T47D (cell line): ENCODE measurements at regions not wholly inside any gene's neighbourhood (a gene's known extent, or its start where the extent isn't known, plus 50 kb on each side); places are given as distances from the start of the nearest gene placed in this dataset.

Experiments
- DNase-seq, 2 experiments: peaks; one replicate each; pipeline versions ENCODE4 v3.0.0 to v3.0.0-alpha.2; 2011 to 2012; ENCODE audit warnings: low read depth in 1 of 2, low spot score in 1 of 2
- JUND ChIP-seq: IDR thresholded peaks from 2 replicates; pipeline ENCODE4 v1.6.1; 2012; ENCODE audit warnings: low read depth
- in situ Hi-C: cut with HindIII; loops from 2 replicates; pipeline ENCODE4 v1.10.0; 2016; ENCODE audit warnings: low sequenced_read_pairs, low pct_unique_long_range_greater_than_20kb

DNA sequence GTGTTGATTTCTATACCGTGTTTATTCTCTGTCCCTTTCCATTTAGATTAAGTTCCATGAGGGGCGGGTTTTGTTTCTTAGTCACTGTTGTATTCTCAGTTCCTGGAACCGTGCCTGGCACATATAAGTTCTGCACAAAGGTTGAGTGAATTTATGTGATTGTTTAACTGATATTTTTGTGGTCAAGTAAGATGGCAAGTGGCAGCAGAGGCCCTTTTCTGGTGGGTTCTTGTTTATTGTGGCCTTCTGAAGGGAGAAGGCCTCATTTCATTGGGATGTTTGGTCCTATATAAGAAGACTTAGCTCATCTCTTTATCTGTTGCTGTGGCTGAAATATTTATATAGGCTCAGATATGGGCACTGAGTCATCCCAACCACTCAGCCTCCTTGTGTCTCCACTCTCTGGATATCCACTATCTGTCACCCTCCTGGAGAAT is 262.5 kb downstream of the PSAT1 start:
- in situ Hi-C loops: no loop called here
- DNase-seq: no peak
- TF ChIP-seq JUND: no peak

DNA sequence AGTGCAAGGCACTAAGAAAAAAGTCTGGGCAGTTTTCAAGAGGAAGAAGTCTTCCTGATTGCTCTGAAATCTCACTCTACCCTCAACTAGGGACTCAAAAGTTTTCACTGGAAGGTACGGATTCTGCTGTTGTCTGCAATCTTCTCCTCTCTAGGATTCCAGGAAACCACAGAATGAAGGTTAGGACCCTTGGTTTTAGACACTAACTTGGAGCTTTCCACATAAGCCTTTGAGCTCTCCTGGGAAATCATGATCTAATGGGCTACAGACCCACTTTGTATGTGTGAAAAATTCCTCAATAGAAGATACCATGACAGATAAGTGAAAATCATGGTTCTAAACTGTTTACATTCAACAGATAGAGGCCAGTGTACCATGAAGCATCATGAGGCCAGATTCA is 265.1 kb downstream of the PSAT1 start:
- no peak for DNase-seq
- no peak for TF ChIP-seq JUND
- in situ Hi-C loops: no loop called here

DNA sequence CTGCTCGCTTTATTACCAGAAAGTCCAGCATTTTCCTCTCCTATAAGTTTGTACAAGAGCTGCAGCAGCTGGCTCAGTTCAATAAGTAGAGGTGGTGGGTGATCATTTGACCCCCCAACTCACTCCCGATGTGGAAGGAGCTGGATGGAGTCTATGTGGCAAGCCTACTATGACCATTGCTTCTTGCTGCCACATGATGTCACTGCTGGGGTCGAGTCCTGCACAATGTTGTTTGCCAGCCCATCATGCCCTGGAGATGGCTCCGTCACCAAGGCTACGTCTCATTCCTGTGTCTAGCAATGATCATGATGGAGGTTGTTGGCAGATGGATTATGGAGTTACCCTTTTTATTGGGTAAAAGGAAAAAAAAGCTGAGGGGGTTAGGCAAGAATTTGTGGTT is 266.3 kb downstream of the PSAT1 start:
- TF ChIP-seq JUND: no peak
- no peak for DNase-seq
- in situ Hi-C loops: no loop called here

DNA sequence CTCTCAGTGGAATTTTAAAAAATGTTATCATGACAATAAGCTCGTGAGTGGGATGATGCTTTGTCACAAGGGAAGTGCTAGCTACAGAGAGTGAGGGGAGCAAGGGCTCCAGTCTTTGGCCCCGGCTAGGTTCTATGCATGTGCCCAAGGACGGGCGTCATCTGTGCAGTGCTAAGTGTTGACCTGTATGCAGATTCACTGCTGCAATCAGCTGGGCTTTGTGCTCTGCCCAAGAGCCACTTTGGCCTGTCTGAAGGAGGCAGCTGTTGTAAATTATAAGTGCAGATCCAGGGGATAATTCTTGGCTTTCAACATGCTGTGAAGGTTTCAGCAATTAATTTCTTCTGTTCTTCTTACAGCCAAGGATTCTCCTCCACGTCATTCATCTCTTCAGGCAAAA is 268.6 kb downstream of the PSAT1 start:
- TF ChIP-seq JUND: no peak
- DNase-seq: no peak
- in situ Hi-C loops: no loop called here

DNA sequence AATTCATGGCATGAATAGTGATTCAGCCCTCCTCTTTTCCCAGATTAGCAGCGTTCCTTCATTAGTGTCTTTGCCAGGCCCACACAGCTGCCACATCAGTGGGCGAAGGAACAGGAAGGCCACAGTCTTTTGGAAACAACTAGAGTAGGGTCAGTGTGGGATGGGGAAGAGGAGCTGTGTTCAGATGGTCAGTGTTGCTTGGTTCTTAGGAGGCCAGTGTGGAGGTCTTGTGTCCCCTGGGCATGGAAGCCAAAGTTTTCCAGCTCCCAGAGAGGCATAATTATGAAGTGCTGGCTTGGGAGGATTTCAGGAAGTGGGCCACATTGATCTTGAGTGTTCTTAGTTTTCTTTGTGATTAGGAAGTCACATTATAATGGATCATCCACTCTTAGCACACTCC is 269.6 kb downstream of the PSAT1 start:
- no peak for TF ChIP-seq JUND
- DNase-seq: no peak
- in situ Hi-C loops: no loop called here

DNA sequence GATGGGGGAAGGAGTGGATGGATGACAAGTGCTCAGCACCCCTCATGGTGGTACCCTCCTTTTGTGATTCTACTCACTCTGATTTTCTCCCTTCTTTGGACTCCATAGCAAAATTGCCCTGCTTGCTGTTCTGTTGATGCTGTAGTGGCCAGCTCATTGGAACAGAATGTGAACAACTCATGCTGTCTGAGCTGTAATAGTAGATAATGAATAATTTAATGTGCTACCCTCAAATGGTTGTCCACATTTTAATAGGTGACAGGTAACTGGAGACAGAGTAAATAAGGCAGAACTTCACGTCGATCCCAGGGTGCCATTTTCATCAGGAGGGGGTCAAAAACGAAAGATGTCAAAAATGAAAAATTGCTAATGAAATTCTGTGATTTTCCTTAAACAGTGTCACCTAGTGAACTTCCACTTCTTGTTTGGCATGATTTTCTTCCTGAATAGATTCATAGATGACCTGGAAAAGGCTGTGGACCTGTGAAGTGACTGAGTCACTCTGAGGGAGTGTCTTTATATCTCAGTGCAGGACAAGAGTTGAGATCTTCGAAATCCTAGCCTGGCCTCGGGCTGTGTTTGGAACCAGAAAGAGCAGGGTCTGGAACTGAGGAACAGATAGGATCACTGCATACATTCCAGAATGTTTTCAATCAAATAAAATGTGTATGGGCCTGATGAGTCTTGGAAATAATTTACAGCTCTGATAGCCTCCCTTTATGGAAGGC is 270.2 kb downstream of the PSAT1 start:
- in situ Hi-C loops: no loop called here
- DNase-seq: no peak
- no peak for TF ChIP-seq JUND

DNA sequence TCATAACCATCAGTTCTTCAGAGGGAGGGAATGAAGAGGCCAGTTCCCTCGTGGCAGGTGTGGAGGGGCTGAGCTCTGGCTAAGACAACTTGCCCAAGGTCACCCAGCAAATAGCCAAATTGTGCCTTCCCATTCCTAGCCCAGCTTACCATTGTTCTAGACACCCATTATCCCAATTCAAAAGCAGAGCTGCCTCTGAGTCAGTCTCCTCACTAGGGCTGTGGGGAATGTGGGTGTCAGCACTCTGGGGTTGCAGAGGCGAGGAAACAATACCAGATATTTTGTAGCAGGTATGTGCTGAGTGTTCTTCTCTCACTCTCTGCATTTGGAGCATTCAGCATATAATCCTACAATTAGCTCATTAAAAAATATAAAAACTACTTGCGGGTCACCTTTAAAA is 270.8 kb downstream of the PSAT1 start:
- in situ Hi-C loops: no loop called here
- no peak for TF ChIP-seq JUND
- no peak for DNase-seq

DNA sequence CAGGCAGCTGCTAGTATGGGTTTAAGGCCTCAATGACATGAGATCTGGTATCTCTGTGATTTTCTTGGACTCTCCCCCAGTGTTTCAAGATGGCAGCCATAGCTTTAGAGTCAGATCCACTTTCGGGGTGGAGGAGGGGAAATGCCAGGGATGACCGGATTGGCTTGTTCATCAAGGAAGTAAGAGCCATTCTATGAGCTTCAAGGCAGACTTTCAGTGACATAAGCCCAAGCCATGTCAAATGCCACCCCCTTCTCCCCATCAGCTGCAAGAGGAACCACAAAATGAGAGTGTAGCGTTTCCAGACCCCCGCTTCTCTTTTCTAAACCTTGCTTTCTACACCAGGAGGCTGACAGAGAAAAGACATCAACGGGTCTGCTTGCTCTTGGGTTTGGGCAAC is 271.8 kb downstream of the PSAT1 start:
- in situ Hi-C loops: no loop called here
- DNase-seq: no peak
- TF ChIP-seq JUND: no peak

DNA sequence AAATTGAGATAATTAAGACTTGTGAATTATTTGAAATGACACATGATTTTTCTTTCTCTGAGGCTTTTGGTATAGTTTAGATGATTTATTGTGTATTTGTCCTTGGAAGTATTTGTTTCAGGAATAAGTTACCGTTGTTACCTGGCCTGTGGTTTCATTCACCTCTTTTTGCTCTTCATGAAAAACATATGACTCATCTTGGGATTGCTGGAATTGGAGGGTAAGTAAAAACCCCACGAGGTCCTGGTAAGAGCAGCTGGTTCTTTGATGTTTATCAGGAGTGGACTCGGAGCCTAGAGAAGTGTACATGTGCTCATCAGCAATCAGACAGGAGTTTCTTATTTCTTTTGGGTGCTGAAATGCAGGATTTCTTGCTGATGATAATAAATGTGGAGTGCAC is 275.3 kb downstream of the PSAT1 start:
- in situ Hi-C loops: no loop called here
- TF ChIP-seq JUND: no peak
- no peak for DNase-seq

DNA sequence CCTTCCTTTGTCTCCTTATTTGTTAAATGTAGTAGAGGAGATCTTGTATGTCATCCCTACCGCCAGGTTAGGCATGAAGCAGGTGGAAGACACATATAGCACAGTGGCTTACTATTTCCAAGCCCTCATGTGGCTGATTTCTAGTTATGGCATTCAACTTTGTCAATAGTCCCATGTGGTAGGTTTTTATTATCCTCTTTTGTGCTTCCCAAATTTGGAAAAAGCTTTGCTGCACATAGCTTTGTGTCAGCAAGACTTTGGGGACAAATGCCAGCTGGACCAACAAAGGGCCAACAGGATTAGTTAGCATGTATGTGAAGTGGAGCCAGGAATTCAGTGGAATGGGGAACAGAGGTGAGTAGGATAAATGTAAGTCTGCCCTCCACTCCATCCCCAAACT is 276.3 kb downstream of the PSAT1 start:
- TF ChIP-seq JUND: no peak
- DNase-seq: no peak
- in situ Hi-C loops: no loop called here

DNA sequence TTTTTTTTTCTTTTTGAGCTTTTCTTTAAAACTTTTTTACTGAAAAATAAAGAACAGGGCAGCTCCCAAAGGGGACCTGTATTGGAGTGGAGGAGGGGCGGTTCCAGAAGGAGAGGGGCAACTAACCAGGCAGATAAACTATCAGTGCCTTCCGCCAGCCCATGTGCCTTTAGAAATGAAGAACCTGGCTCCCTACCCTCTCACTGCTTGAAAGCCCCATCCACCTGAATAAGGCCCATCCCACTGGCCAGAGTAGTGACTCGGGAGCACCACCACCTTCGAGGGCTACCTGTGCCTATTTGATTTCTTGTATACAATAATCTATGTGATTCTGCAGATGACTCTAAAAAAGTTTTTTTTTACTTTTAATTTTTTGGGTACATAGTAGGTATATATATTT is 276.7 kb downstream of the PSAT1 start:
- in situ Hi-C loops: no loop called here
- no peak for DNase-seq
- no peak for TF ChIP-seq JUND

DNA sequence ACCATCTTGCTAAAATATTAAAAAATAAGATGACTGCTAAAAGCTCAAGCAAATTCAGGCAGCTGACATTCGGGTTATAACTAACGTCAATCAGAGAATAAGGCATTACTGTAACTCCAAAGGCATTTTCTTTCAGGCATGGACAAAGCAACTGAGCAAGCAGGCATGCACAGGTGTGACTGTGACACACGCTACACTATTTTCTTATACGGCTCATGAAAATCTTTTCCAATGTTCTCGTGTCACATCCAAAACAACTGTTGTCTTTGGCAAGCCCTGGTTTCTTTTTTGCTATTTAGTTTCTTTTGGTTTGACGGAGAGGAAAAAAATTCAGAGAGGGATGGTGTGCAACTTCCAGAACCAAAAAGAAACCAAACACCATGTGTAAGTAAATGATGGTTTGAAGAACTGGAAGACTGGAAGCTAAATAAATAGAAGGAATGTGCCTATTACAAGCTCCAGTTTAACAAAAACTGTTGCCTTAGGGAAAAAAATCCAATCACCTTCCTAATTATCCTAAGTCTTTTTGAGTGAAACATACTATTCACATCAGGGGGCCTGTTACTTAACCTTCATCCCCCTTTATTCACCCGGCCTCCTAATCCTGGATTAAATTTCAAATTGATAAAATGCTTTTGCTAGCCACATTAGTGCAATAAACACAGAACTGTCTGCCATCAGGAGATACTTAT is 277.6 kb downstream of the PSAT1 start:
- in situ Hi-C loops: no loop called here
- no peak for TF ChIP-seq JUND

DNA sequence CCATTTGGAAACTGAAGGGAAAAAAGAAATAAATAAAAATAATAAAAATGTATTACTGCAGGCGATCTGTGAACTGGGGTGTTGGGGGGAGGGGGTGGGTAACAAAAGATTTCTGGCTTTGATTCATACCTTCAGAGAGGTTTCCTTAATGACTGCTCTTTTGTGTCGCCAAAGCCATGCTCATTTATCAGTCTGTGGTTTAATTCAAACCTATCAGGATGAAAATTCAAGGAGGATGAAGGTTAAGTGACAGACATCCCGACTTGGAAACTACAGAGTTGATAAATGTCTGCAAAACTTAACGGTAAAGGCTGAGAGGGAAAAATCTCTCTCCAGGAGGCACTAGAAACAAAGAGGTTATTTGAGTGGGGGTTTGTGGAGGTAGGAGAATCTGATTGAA is 278.2 kb downstream of the PSAT1 start:
- no peak for DNase-seq
- no peak for TF ChIP-seq JUND
- in situ Hi-C loops: no loop called here

More for the DNA sequence above, 277.6 kb downstream of the PSAT1 start:
- DNase-seq: no peak
